HG02870 (cell line): ENCODE measurements at regions not wholly inside any gene's neighbourhood (a gene's known extent, or its start where the extent isn't known, plus 50 kb on each side); places are given as distances from the start of the nearest gene placed in this dataset.
A peak's percentile ranks its signal among the peaks of the same experiment; 100 is the strongest.

Source experiments
- ATAC-seq: cut with Tn5 transposase; IDR thresholded peaks from one replicate; pipeline ENCODE4 v1.9.1; 2021; ENCODE audit warnings: mild to moderate bottlenecking, moderate library complexity; ENCODE audit not compliant: unreplicated experiment

GRCh38 chr6:126603410-126603809 is 263.5 kb downstream of the CENPW start:
- ATAC-seq = no peak

DNA sequence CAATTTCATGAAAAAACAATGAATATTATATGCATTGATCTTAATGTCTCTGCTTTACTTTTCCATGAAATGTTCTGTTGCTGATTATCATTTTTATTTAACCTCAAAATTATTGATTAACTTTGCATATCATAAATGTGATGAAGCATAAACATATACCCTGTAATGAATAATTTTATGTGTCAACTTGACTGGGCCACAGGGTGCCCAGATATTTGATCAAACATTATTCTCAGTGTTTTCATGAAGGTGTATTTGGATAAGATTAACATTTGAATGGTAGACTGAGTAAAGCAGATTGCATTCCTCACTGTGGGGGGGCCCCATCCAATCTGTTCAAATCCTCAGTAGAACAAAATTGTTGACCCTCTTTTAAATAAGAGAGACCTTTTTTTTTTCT is 265.2 kb downstream of the CENPW start:
- ATAC-seq = no peak

GRCh38 chr6:126607289-126607688 is 267.4 kb downstream of the CENPW start:
- no peak for ATAC-seq

GRCh38 chr6:126608681-126609080 is 268.8 kb downstream of the CENPW start:
- no peak for ATAC-seq

- peak; percentile 61 for ATAC-seq
Measured at GRCh38 chr6:126614642-126615504, 275.0 kb downstream of the CENPW start.

DNA sequence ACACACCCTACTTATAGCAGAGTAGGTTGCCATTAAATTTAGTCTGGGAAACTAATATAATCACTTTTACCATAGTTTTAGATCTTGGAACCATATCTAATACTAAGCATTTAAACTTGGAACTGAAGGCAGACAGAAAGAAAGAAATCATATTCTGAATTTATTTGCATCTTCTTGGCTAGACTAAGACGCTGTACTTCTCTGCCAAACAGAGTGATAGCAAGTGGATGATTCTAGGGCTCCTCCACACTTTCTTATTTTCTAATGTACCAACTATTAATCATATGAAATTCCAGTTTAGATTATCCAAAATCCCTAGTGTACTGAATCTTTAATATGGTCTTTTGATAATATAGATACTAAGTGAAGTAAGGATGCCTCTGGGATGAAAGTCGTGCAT is 277.0 kb downstream of the CENPW start:
- no peak for ATAC-seq

GRCh38 chr6:126618639-126619343 is 278.9 kb downstream of the CENPW start:
- ATAC-seq = no peak

- no peak for ATAC-seq
Measured at GRCh38 chr6:126620719-126621118, 280.8 kb downstream of the CENPW start.

- no peak for ATAC-seq
Measured at GRCh38 chr6:126625019-126625418, 285.1 kb downstream of the CENPW start.

GRCh38 chr6:126628125-126628524 is 288.2 kb downstream of the CENPW start:
- peak; percentile 68 for ATAC-seq

DNA sequence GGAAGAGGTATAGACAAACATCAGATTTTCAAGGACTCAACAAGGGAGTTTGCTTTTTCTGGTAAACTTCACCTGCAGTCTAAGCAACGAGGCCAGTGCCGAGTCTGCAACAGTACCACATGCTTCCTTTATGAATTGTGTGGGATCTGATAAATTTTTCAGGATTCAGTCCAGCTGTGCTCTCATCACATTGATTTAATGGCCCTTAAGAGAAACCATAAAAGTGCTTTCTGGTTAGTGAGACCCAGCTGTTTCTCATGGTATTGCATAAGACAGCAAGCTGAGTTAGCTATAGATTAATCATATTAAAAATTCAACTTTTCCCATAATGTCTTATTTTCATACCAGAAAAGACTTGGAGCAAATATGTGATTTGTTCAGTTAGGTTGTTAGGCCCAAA is 291.4 kb downstream of the CENPW start:
- no peak for ATAC-seq

DNA sequence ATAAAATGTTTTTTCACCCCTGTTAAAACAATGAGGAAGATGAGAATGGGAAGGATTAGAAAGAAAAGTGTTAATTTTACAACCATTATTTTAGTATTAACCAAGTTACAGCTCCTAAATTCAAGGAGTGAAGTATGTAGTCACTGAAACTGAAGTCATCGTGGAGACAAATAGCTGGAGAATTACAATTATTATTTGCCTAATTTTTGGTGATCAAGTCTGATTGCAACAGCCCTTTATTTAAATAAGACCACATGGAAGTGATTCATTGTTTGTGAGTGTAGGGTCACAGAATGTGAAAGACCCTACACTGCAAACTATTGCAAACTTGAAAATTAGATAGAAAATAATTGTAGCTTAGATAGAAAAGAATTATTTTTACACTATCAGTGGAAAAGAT is 292.4 kb downstream of the CENPW start:
- no peak for ATAC-seq

DNA sequence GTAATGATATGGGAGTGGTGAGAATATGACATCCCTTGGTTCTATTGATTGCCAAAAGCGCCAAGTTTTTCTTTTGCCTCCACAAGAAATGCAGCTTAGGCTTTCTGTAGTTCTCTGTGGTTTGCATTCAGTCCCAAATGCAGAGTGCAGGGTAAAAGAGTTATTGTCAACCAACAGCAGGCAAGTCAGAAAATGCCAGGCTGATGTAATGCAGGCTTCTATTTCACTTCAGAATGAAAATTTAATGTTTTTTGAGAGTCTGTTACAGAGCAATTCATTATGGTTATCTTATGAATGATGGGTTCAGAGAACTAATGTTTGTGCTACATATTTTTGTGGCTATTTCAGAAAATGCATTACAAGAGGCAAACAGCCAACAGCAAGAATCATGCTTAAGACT is 293.5 kb downstream of the CENPW start:
- no peak for ATAC-seq

DNA sequence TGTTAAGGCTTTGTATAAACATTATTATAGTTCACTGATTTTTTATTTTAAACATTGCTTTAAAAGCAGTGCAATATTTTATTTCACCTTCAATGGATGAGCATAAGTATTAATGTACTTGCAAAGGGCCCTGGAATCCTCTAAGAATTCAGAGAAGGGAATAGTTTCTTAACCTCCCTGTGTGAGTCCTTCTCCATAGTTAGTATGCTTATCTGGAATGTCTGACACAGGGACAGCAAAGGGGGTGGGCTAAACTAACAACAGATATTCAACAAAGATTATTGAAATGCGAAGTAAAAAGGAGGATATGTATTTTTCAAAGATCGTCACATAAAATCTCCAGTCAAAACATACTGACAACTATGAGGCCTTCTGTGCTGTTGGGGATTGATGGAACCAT is 300.4 kb downstream of the CENPW start:
- no peak for ATAC-seq

DNA sequence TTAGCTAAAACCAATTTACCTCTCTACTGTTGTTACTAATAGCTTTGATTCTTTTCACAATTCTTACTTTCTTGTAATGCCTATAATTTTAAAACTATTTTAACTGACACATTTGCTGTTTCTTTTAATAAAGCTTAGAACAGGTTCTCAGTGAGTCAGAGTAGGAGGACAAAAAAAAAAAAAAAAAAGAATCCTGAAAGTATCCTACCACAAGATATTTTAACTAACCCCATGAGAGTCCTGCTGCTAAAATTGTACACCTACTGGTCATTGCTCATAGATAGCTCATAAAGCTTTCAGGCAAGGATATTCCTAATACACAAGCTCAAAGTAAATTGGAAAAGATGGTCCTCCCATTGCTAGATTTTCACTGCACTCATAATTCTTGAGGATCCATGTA is 301.0 kb downstream of the CENPW start:
- no peak for ATAC-seq

- ATAC-seq = no peak
Measured at GRCh38 chr6:126641641-126642040, 301.7 kb downstream of the CENPW start.

GRCh38 chr6:126643352-126643751 is 303.4 kb downstream of the CENPW start:
- no peak for ATAC-seq

DNA sequence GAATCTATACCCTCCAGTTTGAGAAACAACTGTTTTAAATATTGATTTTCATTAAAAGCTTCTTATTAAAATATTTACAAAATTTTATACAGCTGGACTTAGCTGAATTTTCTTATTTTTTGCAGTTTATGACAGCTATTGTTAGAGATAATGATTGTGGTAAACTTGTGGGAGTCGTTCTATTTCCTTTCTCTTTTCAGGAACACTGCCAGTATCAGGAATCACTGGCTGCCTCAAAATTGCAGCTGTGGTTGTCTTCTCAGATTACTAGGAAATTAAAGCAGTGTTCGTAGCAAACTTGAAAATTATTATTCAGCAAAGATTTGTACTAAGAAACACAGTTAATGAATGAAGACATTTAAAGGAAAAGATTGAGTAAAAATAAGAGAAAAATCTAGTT is 311.0 kb downstream of the CENPW start:
- no peak for ATAC-seq

DNA sequence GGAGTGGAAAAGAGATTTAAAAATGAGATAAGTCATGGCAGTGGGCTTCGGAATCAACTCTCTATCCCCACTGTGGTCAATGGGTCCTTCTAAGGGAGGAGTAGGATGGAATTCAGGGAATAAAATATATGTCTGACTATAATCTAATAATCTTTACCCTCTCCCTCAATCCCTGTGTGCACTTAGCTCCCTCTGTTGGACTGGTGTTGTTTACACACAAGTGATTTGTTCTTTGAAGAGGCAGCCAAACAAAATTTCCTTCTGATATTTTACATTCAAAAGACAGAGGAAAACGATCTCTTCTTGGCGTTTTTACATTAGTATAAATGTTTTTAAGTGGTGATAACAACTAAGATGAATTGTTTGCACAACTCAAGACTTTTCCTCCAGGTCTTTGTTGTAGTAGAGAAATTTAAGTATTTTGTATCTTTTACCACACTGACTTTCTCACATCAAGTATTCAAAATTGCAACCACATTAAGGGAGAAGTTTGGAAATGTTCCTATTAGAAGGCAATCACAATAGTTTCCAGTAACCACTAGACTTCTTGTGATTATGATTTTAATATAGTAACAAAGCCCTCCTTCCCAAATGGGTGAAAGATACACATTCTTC is 317.8 kb downstream of the CENPW start:
- no peak for ATAC-seq

- ATAC-seq = no peak
Measured at GRCh38 chr6:126660376-126660775, 320.5 kb downstream of the CENPW start.

- no peak for ATAC-seq
Measured at GRCh38 chr6:126661646-126662045, 321.7 kb downstream of the CENPW start.

DNA sequence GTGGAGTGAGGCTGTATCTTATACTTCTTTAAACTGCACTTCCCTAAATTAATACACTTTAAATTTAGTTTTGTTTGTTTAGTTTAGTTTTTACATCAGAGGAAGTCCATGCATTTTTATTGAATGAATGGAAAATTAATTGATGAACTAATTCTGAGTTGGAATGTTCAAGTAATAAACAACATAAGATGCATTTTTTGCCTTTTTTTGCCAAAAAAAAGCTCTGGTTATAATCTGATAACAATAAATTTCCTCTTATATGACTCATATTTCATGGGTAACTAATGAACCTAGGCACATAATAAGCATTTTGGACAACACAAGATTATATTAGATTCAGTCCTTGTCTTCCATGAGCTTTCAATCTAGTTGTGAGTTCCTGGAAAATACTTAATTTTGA is 323.1 kb downstream of the CENPW start:
- ATAC-seq = no peak
